T-cell (primary cell): ENCODE measurements at regions not wholly inside any gene's neighbourhood (a gene's known extent, or its start where the extent isn't known, plus 50 kb on each side); places are given as distances from the start of the nearest gene placed in this dataset.

Experiments used
- ATAC-seq, 4 experiments: fragments of 200-7000 bp in 3 of 4; fragments of 150-1000 bp in 1 of 4; cut with Tn5 transposase; replicated peaks in 1 of 4; 1 replicate in 3 of 4; 2 replicates in 1 of 4; pipeline ENCODE4 v1.10.0; 2021; ENCODE audit warnings: moderate library complexity in 3 of 4, mild to moderate bottlenecking in 2 of 4, moderate number of reproducible peaks in 1 of 4
- CTCF ChIA-PET, 2 donors: fragments of 300-600 bp; sonication (Branson Sonifier 250); formaldehyde crosslinking; loops; one replicate each; lab custom pipeline; 2022; ENCODE audit warnings: antibody characterized with exemption in 2 of 2; lab: Charles Lee
- POLR2A ChIA-PET, 2 donors: fragments of 300-600 bp; sonication (Branson Sonifier 250); formaldehyde crosslinking; loops; one replicate each; lab custom pipeline; 2022; ENCODE audit warnings: antibody characterized with exemption in 2 of 2; lab: Charles Lee
- DNase-seq, 35 experiments: peaks; one replicate each; pipeline versions ENCODE4 v3.0.0 to v3.0.0-alpha.2; 2013 to 2023
- H3K27ac ChIP-seq: one replicate; pipeline ENCODE4 v1.5.1; 2013; ENCODE audit warnings: low read length
- H3K27me3 ChIP-seq, 2 experiments: replicated peaks in 1 of 2; 1 replicate in 1 of 2; 2 replicates in 1 of 2; pipeline versions ENCODE4 v1.6.1 to v1.7.0; 2013; ENCODE audit warnings: low read length in 1 of 2, mixed read lengths in 1 of 2; ENCODE audit not compliant: control insufficient read depth in 2 of 2, insufficient read depth in 2 of 2; ENCODE audit errors: extremely low read depth in 1 of 2
- H3K36me3 ChIP-seq, 2 donors: 1 replicate in 1 of 2; 2 replicates in 1 of 2; pipeline versions ENCODE4 v1.6.1 to v1.7.0; 2013; ENCODE audit warnings: low read length in 1 of 2; ENCODE audit not compliant: control insufficient read depth in 2 of 2, insufficient read depth in 1 of 2; ENCODE audit errors: extremely low read depth in 1 of 2
- H3K4me1 ChIP-seq, 2 experiments: 1 replicate in 1 of 2; 2 replicates in 1 of 2; pipeline versions ENCODE4 v1.6.1 to v1.7.0; 2013; ENCODE audit warnings: low read length in 2 of 2, mixed read lengths in 1 of 2; ENCODE audit not compliant: insufficient read depth in 2 of 2, control insufficient read depth in 1 of 2; ENCODE audit errors: extremely low read depth in 1 of 2
- H3K4me3 ChIP-seq, 2 donors: 1 replicate in 1 of 2; 2 replicates in 1 of 2; pipeline versions ENCODE4 v1.5.1 to v1.7.0; 2013; ENCODE audit warnings: mild to moderate bottlenecking in 2 of 2, low read length in 1 of 2, moderate library complexity in 1 of 2; ENCODE audit not compliant: control insufficient read depth in 1 of 2; ENCODE audit errors: extremely low read depth in 1 of 2
- H3K9me3 ChIP-seq: 2 replicates; pipeline ENCODE4 v1.7.0; 2013
- H3K27ac Mint-ChIP-seq, 2 donors: one replicate each; pipeline ENCODE4 v1.8.0; 2020 to 2021; ENCODE audit warnings: mild to moderate bottlenecking in 2 of 2, mixed read lengths in 2 of 2
- H3K27me3 Mint-ChIP-seq, 2 donors: one replicate each; pipeline ENCODE4 v1.8.0; 2021 to 2022; ENCODE audit warnings: mixed read lengths in 2 of 2
- H3K36me3 Mint-ChIP-seq: one replicate; pipeline ENCODE4 v1.8.0; 2021; ENCODE audit warnings: mixed read lengths
- H3K4me1 Mint-ChIP-seq, 3 donors: one replicate each; pipeline ENCODE4 v1.8.0; 2020 to 2022; ENCODE audit warnings: mixed read lengths in 3 of 3, mild to moderate bottlenecking in 1 of 3
- H3K4me3 Mint-ChIP-seq, 3 donors: one replicate each; pipeline ENCODE4 v1.8.0; 2020 to 2022; ENCODE audit warnings: mild to moderate bottlenecking in 3 of 3, mixed read lengths in 3 of 3, moderate library complexity in 3 of 3
- H3K9me3 Mint-ChIP-seq, 3 donors: one replicate each; pipeline ENCODE4 v1.8.0; 2020 to 2022; ENCODE audit warnings: mixed read lengths in 3 of 3
- WGBS: methylation state at CpG from one replicate; pipeline ENCODE4 v1.1.5; 2013; ENCODE audit warnings: missing lambda C conversion rate; ENCODE audit not compliant: insufficient coverage; 5-methylcytosine and 5-hydroxymethylcytosine counted together

GRCh38 chr20:22815206-22815551 is 219.9 kb upstream of the SSTR4 start:
- H3K27ac ChIP-seq = no peak overlapping the region
- no peak overlapping the region for H3K4me3 Mint-ChIP-seq
- CTCF ChIA-PET = no interaction called here
- no peaks in the 10 kb centered on the region for H3K4me1 Mint-ChIP-seq
- H3K36me3 Mint-ChIP-seq = no peaks in the 10 kb centered on the region
- DNase-seq = no peak
- no peaks in the 10 kb centered on the region for H3K36me3 ChIP-seq
- 67% methylated on average over 4 of the region's 5 CpGs for WGBS
- no peaks in the 10 kb centered on the region for H3K9me3 Mint-ChIP-seq
- peaks cover 0 to 3% of the 10 kb centered on the region in 2 donors for H3K27me3 Mint-ChIP-seq
- no peaks in the 10 kb centered on the region for H3K4me1 ChIP-seq
- H3K27me3 ChIP-seq = no peaks in the 10 kb centered on the region
- POLR2A ChIA-PET = no interaction called here
- H3K27ac Mint-ChIP-seq = no peak overlapping the region
- no peak for ATAC-seq
- no peaks in the 10 kb centered on the region for H3K9me3 ChIP-seq
- H3K4me3 ChIP-seq = no peak overlapping the region

DNA sequence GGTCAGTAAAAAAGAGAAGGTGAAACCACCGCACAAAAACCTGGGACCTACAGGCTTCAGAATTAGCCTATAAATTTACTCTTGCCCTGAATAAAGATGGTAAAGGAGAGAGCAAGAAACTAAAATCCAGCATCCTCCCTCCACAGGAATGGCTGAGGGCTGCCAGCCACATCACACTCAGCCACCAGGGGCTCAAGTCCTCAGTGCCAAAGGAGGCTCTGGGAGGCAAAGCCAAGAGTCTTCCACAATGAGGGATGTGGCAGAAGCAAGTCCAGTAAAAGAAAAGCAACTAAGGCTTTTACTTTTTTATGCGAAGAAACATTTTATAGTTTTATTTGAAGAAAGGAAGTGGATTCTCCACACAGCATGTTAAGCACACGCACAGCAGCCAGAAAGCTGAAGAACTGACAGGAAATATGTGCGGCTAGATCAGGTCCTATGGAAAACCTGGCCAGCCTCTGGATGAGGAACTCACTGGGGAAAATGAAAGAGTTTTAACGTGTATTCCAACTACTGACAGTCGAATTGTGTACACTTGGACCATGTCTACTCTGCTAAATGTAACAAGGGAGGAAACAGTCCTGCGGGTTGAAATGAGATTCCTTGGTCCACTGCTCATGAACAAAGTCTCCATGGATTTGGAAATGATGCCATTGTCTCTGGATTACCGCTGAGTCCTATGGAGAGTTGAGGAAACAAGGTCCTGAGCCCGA is 219.4 kb upstream of the SSTR4 start:
- Histone ChIP-seq H3K4me3 (no peak overlapping the region), H3K4me1 (no peaks in the 10 kb centered on the region), H3K27ac (no peak overlapping the region), H3K27me3 (no peaks in the 10 kb centered on the region), H3K9me3 (no peaks in the 10 kb centered on the region), H3K36me3 (no peaks in the 10 kb centered on the region)
- ATAC-seq = no peak
- ChIA-PET POLR2A (no interaction called here), CTCF (no interaction called here)
- Mint-ChIP-seq H3K36me3 (no peaks in the 10 kb centered on the region), H3K27ac (no peak overlapping the region), H3K9me3 (no peaks in the 10 kb centered on the region), H3K4me1 (no peaks in the 10 kb centered on the region), H3K4me3 (no peak overlapping the region), H3K27me3 (peaks cover 0 to 3% of the 10 kb centered on the region in 2 donors)
- DNase-seq = no peak
- WGBS = 17% methylated on average over 5 of the region's 9 CpGs

DNA sequence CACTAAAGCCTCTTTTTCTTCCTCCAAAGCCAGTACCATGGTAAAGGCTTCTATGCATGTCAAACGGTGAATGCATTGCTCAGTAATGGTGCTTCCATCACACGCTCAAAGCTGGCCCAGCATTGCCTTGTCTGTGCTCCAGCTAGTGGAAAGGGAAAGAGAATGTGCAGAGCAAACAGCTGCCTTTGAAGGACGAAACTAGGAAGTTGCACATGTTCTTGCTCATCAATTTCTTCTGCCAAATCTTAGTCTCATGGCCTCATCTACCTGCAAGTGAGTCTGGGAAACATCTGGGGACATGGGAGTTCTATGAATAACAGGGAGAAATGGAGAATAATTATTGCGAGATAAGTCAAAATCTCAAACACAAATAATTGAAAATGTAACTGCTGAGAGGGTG is 216.5 kb upstream of the SSTR4 start:
- Mint-ChIP-seq H3K4me1 (no peaks in the 10 kb centered on the region), H3K4me3 (no peak overlapping the region), H3K9me3 (peaks cover 0 to 3% (median 0%) of the 10 kb centered on the region in 3 donors), H3K27ac (no peak overlapping the region), H3K27me3 (no peaks in the 10 kb centered on the region), H3K36me3 (no peaks in the 10 kb centered on the region)
- Histone ChIP-seq H3K27ac (no peak overlapping the region), H3K27me3 (peaks cover 0 to 3% of the 10 kb centered on the region in 2 experiments), H3K36me3 (no peaks in the 10 kb centered on the region), H3K4me3 (no peak overlapping the region), H3K4me1 (no peaks in the 10 kb centered on the region), H3K9me3 (no peaks in the 10 kb centered on the region)
- WGBS = 94% methylated on average over 2 of the region's 4 CpGs
- no peak for ATAC-seq
- no peak for DNase-seq
- POLR2A ChIA-PET = no interaction called here
- CTCF ChIA-PET = interaction anchor here in 1 of 2 donors (0.5 kb wide), 1 partner anchor 515 kb away, joined by 3 read pairs; no protein-coding TSS in a partner anchor

DNA sequence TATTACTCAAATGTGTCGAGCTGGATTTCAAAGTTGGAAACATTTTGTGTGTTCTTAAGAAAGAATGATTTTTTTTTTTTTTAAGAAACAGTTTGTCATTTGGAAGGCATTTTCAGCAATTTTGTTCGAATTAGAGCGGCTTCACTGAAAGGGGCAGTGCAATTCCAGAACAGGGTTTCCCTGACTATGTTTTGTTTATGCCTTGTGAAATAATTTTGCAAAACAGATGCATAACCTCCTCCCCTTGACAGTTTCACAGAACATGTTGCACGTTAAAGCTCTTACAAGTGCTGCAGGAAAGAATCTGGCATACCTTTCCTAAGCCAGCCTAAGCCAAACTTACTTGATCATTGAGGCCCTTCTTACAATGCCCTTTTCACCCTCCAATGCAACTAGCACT is 216.0 kb upstream of the SSTR4 start:
- ATAC-seq (no peak), DNase-seq (no peak)
- Histone ChIP-seq H3K4me3 (no peak overlapping the region), H3K27ac (no peak overlapping the region), H3K27me3 (peaks cover 0 to 3% of the 10 kb centered on the region in 2 experiments), H3K4me1 (no peaks in the 10 kb centered on the region), H3K9me3 (no peaks in the 10 kb centered on the region), H3K36me3 (no peaks in the 10 kb centered on the region)
- no peak overlapping the region for H3K27ac Mint-ChIP-seq
- ChIA-PET POLR2A (no interaction called here), CTCF (no interaction called here)
- H3K9me3 Mint-ChIP-seq = peaks cover 0 to 3% (median 0%) of the 10 kb centered on the region in 3 donors
- 83% methylated on average over 1 of the region's 4 CpGs for WGBS
- no peaks in the 10 kb centered on the region for H3K27me3 Mint-ChIP-seq
- no peaks in the 10 kb centered on the region for H3K4me1 Mint-ChIP-seq
- H3K4me3 Mint-ChIP-seq = no peak overlapping the region
- no peaks in the 10 kb centered on the region for H3K36me3 Mint-ChIP-seq

DNA sequence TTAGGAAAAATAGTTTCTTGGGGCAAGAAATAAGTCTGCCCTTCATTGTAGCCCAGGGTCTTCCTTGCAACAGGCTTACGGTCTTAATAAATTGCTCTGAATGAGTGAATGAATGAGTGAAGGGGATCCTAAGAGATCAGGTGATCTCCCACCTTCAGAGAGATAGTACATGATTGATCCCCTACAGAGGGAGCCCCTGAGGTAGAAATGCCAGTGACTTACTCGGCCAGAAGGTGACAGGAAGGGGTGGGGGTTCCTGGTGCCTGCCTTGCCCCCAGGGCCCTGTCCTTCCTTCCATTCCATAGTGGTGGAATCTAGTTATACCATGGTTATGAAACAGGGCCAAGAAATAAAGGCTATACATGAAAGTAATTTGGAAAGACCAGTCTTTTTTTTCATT is 215.3 kb upstream of the SSTR4 start:
- WGBS = no CpG with 5 or more reads among the region's 2 CpGs
- no peaks in the 10 kb centered on the region for H3K9me3 ChIP-seq
- H3K4me3 ChIP-seq = no peak overlapping the region
- H3K9me3 Mint-ChIP-seq = peaks cover 0 to 3% (median 0%) of the 10 kb centered on the region in 3 donors
- H3K27me3 ChIP-seq = peaks cover 0 to 3% of the 10 kb centered on the region in 2 experiments
- H3K27ac ChIP-seq = no peak overlapping the region
- H3K4me1 ChIP-seq = no peaks in the 10 kb centered on the region
- H3K36me3 ChIP-seq = no peaks in the 10 kb centered on the region
- H3K4me1 Mint-ChIP-seq = no peaks in the 10 kb centered on the region
- ChIA-PET POLR2A (no interaction called here), CTCF (no interaction called here)
- DNase-seq (no peak), ATAC-seq (no peak)
- no peaks in the 10 kb centered on the region for H3K36me3 Mint-ChIP-seq
- H3K4me3 Mint-ChIP-seq = no peak overlapping the region
- H3K27ac Mint-ChIP-seq = no peak overlapping the region
- no peaks in the 10 kb centered on the region for H3K27me3 Mint-ChIP-seq

DNA sequence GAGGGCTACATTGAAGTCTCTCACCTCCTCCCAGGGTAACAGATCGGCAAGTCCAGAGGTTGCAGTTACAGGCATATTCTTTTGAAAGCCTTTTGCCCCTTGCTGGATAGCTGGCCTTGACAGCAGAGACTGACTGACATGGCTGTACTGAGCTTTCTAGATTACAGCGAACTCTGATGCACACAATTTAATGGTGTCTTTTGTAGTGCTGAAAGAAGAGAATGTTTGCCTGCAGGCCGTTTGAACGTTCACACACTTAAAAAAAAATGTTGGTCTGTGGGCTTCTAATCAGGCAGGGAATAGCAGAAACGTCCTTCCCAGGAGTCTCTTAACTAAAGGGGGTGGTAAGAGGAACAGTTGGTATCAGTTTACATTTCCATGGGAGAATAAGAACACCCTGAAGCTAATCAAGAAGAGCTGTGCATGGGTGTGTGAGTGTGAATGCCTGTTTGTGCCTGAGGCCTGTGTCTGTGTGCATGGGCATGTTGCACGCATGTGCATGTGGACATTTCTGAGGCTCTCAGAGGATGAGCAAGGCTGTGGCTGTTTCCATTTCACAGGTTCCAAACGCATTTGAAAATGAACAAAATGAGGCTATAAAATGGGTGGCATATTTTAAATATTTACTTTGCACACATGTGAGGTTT is 213.9 kb upstream of the SSTR4 start:
- 93% methylated on average over 3 of the region's 7 CpGs for WGBS
- Mint-ChIP-seq H3K27me3 (no peaks in the 10 kb centered on the region), H3K27ac (no peak overlapping the region), H3K9me3 (peaks cover 0 to 3% (median 0%) of the 10 kb centered on the region in 3 donors), H3K4me1 (no peaks in the 10 kb centered on the region), H3K36me3 (no peaks in the 10 kb centered on the region), H3K4me3 (no peak overlapping the region)
- Histone ChIP-seq H3K27ac (no peak overlapping the region), H3K4me1 (no peaks in the 10 kb centered on the region), H3K4me3 (no peak overlapping the region), H3K9me3 (no peaks in the 10 kb centered on the region), H3K27me3 (peaks cover 0 to 3% of the 10 kb centered on the region in 2 experiments), H3K36me3 (no peaks in the 10 kb centered on the region)
- DNase-seq = no peak
- ATAC-seq = no peak
- CTCF ChIA-PET = no interaction called here
- POLR2A ChIA-PET = no interaction called here
